Stimulated activated CD4-positive, alpha-beta T cell treated with anti-CD3 and anti-CD28 coated beads, Interleukin-2, amount 100 ng/mL, for 48 hours (primary cell): ENCODE measurements at regions not wholly inside any gene's neighbourhood (a gene's known extent, or its start where the extent isn't known, plus 50 kb on each side); places are given as distances from the start of the nearest gene placed in this dataset.
"Not testable (repeated sequence)": the region's sequence is repeated elsewhere in the genome, so short reads cannot be mapped to it uniquely, and the experiment has no call there.

Experiments used
- DNase-seq, 2 donors: peaks; one replicate each; pipeline ENCODE4 v3.0.0-alpha.2; 2020

GRCh38 chr12:58069268-58069963 lies 128.0 kb downstream of the ATP23 start:
- DNase-seq: no peak

GRCh38 chr12:58071994-58072393 lies 130.6 kb downstream of the ATP23 start:
- no peak for DNase-seq

GRCh38 chr12:58074259-58074658 lies 132.9 kb downstream of the ATP23 start:
- no peak for DNase-seq

- DNase-seq: no peak
These were observed 138.4 kb downstream of the ATP23 start for GRCh38 chr12:58079806-58080205.

GRCh38 chr12:58081488-58081887 lies 140.1 kb downstream of the ATP23 start:
- no peak for DNase-seq

GRCh38 chr12:58082996-58083395 lies 141.6 kb downstream of the ATP23 start:
- DNase-seq: no peak

- no peak for DNase-seq
These were observed 144.6 kb downstream of the ATP23 start for GRCh38 chr12:58086006-58086405.

- DNase-seq: no peak
These were observed 145.6 kb downstream of the ATP23 start for GRCh38 chr12:58086930-58087329.

GRCh38 chr12:58087423-58088127 lies 146.2 kb downstream of the ATP23 start:
- DNase-seq: no peak

- DNase-seq: no peak
These were observed 148.2 kb downstream of the ATP23 start for GRCh38 chr12:58089588-58089987.

GRCh38 chr12:58090685-58091084 lies 149.3 kb downstream of the ATP23 start:
- DNase-seq: no peak

- DNase-seq: no peak
These were observed 153.6 kb downstream of the ATP23 start for GRCh38 chr12:58095002-58095401.

- DNase-seq: no peak
These were observed 156.4 kb downstream of the ATP23 start for GRCh38 chr12:58097741-58098140.

- DNase-seq: no peak
These were observed 158.1 kb downstream of the ATP23 start for GRCh38 chr12:58099476-58099875.

- DNase-seq: no peak
These were observed 163.0 kb downstream of the ATP23 start for GRCh38 chr12:58104351-58104755.

- DNase-seq: no peak
These were observed 164.1 kb downstream of the ATP23 start for GRCh38 chr12:58105225-58106119.

- no peak for DNase-seq
These were observed 164.8 kb downstream of the ATP23 start for GRCh38 chr12:58106195-58106594.

GRCh38 chr12:58117201-58117600 lies 175.8 kb downstream of the ATP23 start:
- no peak for DNase-seq

- no peak for DNase-seq
These were observed 176.3 kb downstream of the ATP23 start for GRCh38 chr12:58117667-58118066.

- DNase-seq: not testable (repeated sequence)
These were observed 184.4 kb downstream of the ATP23 start for GRCh38 chr12:58125761-58126160.

- DNase-seq: no peak
These were observed 190.8 kb downstream of the ATP23 start for GRCh38 chr12:58131986-58132755.

- no peak for DNase-seq
These were observed 197.1 kb downstream of the ATP23 start for GRCh38 chr12:58138424-58138823.

GRCh38 chr12:58139894-58140293 lies 198.5 kb downstream of the ATP23 start:
- DNase-seq: no peak
